K562 (cell line): ENCODE measurements at regions not wholly inside any gene's neighbourhood (a gene's known extent, or its start where the extent isn't known, plus 50 kb on each side); places are given as distances from the start of the nearest gene placed in this dataset.

Experiments
- ATAC-seq: fragments of 200-7000 bp; cut with Tn5 transposase; 3 replicates; pipeline ENCODE4 v1.9.1; 2020; ENCODE audit warnings: moderate library complexity
- BruUV-seq: library from RNA; stranded (reverse); fragments of 400-500 nt; replicated peaks from 2 replicates; lab custom pipeline; 2021; lab: Mats Ljungman, UMichigan
- CTCF ChIA-PET: fragments of 300-600 bp; formaldehyde crosslinking; extraction: SDS; loops from one replicate; lab custom pipeline; 2021; ENCODE audit warnings: low intra/inter-chr PET ratio; lab: Yijun Ruan, JAX
- POLR2A ChIA-PET: fragments of 300-600, 350-650 bp; sonication (Branson Sonifier 250); formaldehyde crosslinking; extraction: SDS; loops from one replicate; lab custom pipeline; 2021; ENCODE audit warnings: antibody characterized with exemption, inconsistent platforms; lab: Yijun Ruan, JAX
- DNase-seq, 4 experiments: peaks; one replicate each; pipeline versions ENCODE4 v3.0.0 to v3.0.0-alpha.2; 2011 to 2018; ENCODE audit warnings: low spot score in 3 of 4, mixed read lengths in 3 of 4; ENCODE audit errors: extremely low read depth in 1 of 4
- FAIRE-seq: peaks from 2 replicates; lab custom pipeline; 2011; peaks lifted over from hg19 to GRCh38; lab: Jason Lieb, UNC
- H2AFZ ChIP-seq: 2 replicates; pipeline ENCODE4 v1.6.0; 2011; ENCODE audit warnings: low read depth, low read length, control low read depth, inconsistent platforms
- H3K27ac ChIP-seq: fragments of 200-600 bp; 3 replicates; pipeline ENCODE4 v1.8.0; 2011; ENCODE audit warnings: low read depth, mild to moderate bottlenecking, control low read depth, inconsistent platforms, low read length, moderate library complexity, mixed read lengths; ENCODE audit errors: extremely low read depth
- H3K27me3 ChIP-seq, 2 experiments: fragments of 300-600 bp in 1 of 2; 2 replicates in 1 of 2; 3 replicates in 1 of 2; pipeline versions ENCODE4 v1.6.0 to v1.8.0; 2011; ENCODE audit warnings: inconsistent platforms in 2 of 2, low read length in 2 of 2, mild to moderate bottlenecking in 1 of 2, mixed read lengths in 1 of 2, moderate library complexity in 1 of 2; ENCODE audit not compliant: control insufficient read depth in 2 of 2, insufficient read depth in 2 of 2
- H3K36me3 ChIP-seq: fragments of 300-600 bp; 3 replicates; pipeline ENCODE4 v1.8.0; 2011; ENCODE audit warnings: mild to moderate bottlenecking, low read length, inconsistent platforms; ENCODE audit not compliant: control insufficient read depth, insufficient read depth
- H3K4me1 ChIP-seq, 2 experiments: fragments of 200-600 bp in 1 of 2; replicated peaks in 1 of 2; 2 replicates in 1 of 2; 3 replicates in 1 of 2; pipeline versions ENCODE4 v1.5.1 to v1.8.0; 2011; ENCODE audit warnings: inconsistent platforms in 2 of 2, low read length in 2 of 2, mild to moderate bottlenecking in 1 of 2, mixed read lengths in 1 of 2, moderate library complexity in 1 of 2; ENCODE audit not compliant: control insufficient read depth in 2 of 2, insufficient read depth in 2 of 2
- H3K4me2 ChIP-seq: 2 replicates; pipeline ENCODE4 v1.6.1; 2011; ENCODE audit warnings: low read length, control low read depth, inconsistent platforms, mixed read lengths; ENCODE audit not compliant: insufficient read depth
- H3K4me3 ChIP-seq: fragments of 200-600 bp; sonication (generic), shearing (Covaris generic); 2 replicates; pipeline ENCODE4 v1.5.1; 2016; ENCODE audit warnings: control low read depth, inconsistent platforms
- H3K79me2 ChIP-seq: fragments of 200-600 bp; 3 replicates; pipeline ENCODE4 v1.8.0; 2011; ENCODE audit warnings: low read length, inconsistent platforms; ENCODE audit not compliant: control insufficient read depth, insufficient read depth
- H3K9ac ChIP-seq, 2 experiments: 2 replicates each; pipeline versions ENCODE4 v1.6.0 to v1.6.1; 2011; ENCODE audit warnings: low read depth in 2 of 2, low read length in 2 of 2, control low read depth in 1 of 2, inconsistent platforms in 1 of 2, mild to moderate bottlenecking in 1 of 2, mixed read lengths in 1 of 2; ENCODE audit not compliant: insufficient read depth in 1 of 2
- H3K9me1 ChIP-seq: one replicate; pipeline ENCODE4 v1.6.0; 2011; ENCODE audit warnings: inconsistent platforms, mild to moderate bottlenecking, low read length, moderate library complexity; ENCODE audit not compliant: control insufficient read depth, insufficient read depth
- H3K9me3 ChIP-seq: replicated peaks from 2 replicates; pipeline ENCODE4 v1.5.1; 2011; ENCODE audit warnings: low read depth, low read length, inconsistent platforms; ENCODE audit not compliant: control insufficient read depth, insufficient read depth
- H4K20me1 ChIP-seq: replicated peaks from 2 replicates; pipeline ENCODE4 v1.6.1; 2011; ENCODE audit warnings: low read length, inconsistent platforms, mixed read lengths; ENCODE audit not compliant: control insufficient read depth, insufficient read depth
- HDAC8 ChIP-seq: fragments of 450-650 bp; IDR thresholded peaks from 2 replicates; pipeline ENCODE4 v1.6.1; 2016; ENCODE audit warnings: mild to moderate bottlenecking, missing genetic modification characterization, moderate library complexity, missing compliant biosample characterization
- JUN ChIP-seq, 2 experiments: sonication (generic) in 1 of 2; formaldehyde crosslinking in 1 of 2; IDR thresholded peaks; 2 replicates each; pipeline versions ENCODE4 v1.6.1 to v1.8.0; 2012 to 2022; ENCODE audit warnings: borderline replicate concordance in 2 of 2, mild to moderate bottlenecking in 2 of 2, improper control_type of control experiment in 1 of 2, low read depth in 1 of 2, low read length in 1 of 2, missing genetic modification reagents in 1 of 2
- MEF2A ChIP-seq: IDR thresholded peaks from 2 replicates; pipeline ENCODE4 v1.6.1; 2011; ENCODE audit warnings: low read depth, mild to moderate bottlenecking, low read length, moderate library complexity; ENCODE audit not compliant: control insufficient read depth
- RFX5 ChIP-seq: IDR thresholded peaks from 2 replicates; pipeline ENCODE4 v1.6.1; 2011; ENCODE audit warnings: low read depth, mild to moderate bottlenecking, improper control_type of control experiment, low read length
- SIN3B ChIP-seq: fragments of 450-650 bp; IDR thresholded peaks from 2 replicates; pipeline ENCODE4 v1.6.1; 2017; ENCODE audit warnings: low read depth, mild to moderate bottlenecking, moderate library complexity
- ZEB2 ChIP-seq: fragments of 450-650 bp; IDR thresholded peaks from 2 replicates; pipeline ENCODE4 v1.6.1; 2016
- ZNF384 ChIP-seq: IDR thresholded peaks from 2 replicates; pipeline ENCODE4 v1.6.1; 2012; ENCODE audit warnings: low read depth, low read length, improper control_type of control experiment
- in situ Hi-C: fragments of 300-500 bp; cut with MboI; formaldehyde crosslinking; loops from 4 replicates; pipeline ENCODE4 v1.15.0; 2018; ENCODE audit warnings: inconsistent platforms, mixed read lengths
- intact Hi-C: fragments of 100-400 bp; cut with micrococcal nuclease; formaldehyde crosslinking; loops from 2 replicates; pipeline ENCODE4 v1.14.2; 2022
- TF ChIP-seq, protein P1 (sequence below), 2 experiments: fragments of 450-650 bp; IDR thresholded peaks; 2 replicates each; pipeline ENCODE4 v1.6.1; 2016
- TF ChIP-seq, protein P2 (sequence below): fragments of 450-650 bp; IDR thresholded peaks from 2 replicates; pipeline ENCODE4 v1.6.1; 2016; ENCODE audit warnings: mild to moderate bottlenecking, moderate library complexity

- ChIA-PET POLR2A (interaction anchor here (1.1 kb wide), 1 partner anchor 8 kb away, joined by 3 read pairs; no protein-coding TSS in a partner anchor), CTCF (no interaction called here)
- no peak overlapping the region for H3K4me2 ChIP-seq
- no peaks in the 10 kb centered on the region for H4K20me1 ChIP-seq
- no peak overlapping the region for H3K4me3 ChIP-seq
- no peak overlapping the region for H2AFZ ChIP-seq
- no peak overlapping the region for H3K9ac ChIP-seq
- DNase-seq = no peak
- no peaks in the 10 kb centered on the region for H3K4me1 ChIP-seq
- FAIRE-seq = no peak
- H3K27me3 ChIP-seq = no peaks in the 10 kb centered on the region
- no peaks in the 10 kb centered on the region for H3K79me2 ChIP-seq
- no peaks in the 10 kb centered on the region for H3K36me3 ChIP-seq
- no peak for ATAC-seq
- H3K9me1 ChIP-seq = no peaks in the 10 kb centered on the region
- intact Hi-C loops (no loop called here), in situ Hi-C loops (no loop called here)
- H3K9me3 ChIP-seq = no peaks in the 10 kb centered on the region
- no TSS peak for BruUV-seq
- no peak overlapping the region for H3K27ac ChIP-seq
- TF ChIP-seq, protein P1, sequence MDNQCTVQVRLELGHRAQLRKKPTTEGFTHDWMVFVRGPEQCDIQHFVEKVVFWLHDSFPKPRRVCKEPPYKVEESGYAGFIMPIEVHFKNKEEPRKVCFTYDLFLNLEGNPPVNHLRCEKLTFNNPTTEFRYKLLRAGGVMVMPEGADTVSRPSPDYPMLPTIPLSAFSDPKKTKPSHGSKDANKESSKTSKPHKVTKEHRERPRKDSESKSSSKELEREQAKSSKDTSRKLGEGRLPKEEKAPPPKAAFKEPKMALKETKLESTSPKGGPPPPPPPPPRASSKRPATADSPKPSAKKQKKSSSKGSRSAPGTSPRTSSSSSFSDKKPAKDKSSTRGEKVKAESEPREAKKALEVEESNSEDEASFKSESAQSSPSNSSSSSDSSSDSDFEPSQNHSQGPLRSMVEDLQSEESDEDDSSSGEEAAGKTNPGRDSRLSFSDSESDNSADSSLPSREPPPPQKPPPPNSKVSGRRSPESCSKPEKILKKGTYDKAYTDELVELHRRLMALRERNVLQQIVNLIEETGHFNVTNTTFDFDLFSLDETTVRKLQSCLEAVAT (IDR thresholded peaks at IDR 0.05) = no peak
- no peak for TF ChIP-seq RFX5
- TF ChIP-seq, protein P2, sequence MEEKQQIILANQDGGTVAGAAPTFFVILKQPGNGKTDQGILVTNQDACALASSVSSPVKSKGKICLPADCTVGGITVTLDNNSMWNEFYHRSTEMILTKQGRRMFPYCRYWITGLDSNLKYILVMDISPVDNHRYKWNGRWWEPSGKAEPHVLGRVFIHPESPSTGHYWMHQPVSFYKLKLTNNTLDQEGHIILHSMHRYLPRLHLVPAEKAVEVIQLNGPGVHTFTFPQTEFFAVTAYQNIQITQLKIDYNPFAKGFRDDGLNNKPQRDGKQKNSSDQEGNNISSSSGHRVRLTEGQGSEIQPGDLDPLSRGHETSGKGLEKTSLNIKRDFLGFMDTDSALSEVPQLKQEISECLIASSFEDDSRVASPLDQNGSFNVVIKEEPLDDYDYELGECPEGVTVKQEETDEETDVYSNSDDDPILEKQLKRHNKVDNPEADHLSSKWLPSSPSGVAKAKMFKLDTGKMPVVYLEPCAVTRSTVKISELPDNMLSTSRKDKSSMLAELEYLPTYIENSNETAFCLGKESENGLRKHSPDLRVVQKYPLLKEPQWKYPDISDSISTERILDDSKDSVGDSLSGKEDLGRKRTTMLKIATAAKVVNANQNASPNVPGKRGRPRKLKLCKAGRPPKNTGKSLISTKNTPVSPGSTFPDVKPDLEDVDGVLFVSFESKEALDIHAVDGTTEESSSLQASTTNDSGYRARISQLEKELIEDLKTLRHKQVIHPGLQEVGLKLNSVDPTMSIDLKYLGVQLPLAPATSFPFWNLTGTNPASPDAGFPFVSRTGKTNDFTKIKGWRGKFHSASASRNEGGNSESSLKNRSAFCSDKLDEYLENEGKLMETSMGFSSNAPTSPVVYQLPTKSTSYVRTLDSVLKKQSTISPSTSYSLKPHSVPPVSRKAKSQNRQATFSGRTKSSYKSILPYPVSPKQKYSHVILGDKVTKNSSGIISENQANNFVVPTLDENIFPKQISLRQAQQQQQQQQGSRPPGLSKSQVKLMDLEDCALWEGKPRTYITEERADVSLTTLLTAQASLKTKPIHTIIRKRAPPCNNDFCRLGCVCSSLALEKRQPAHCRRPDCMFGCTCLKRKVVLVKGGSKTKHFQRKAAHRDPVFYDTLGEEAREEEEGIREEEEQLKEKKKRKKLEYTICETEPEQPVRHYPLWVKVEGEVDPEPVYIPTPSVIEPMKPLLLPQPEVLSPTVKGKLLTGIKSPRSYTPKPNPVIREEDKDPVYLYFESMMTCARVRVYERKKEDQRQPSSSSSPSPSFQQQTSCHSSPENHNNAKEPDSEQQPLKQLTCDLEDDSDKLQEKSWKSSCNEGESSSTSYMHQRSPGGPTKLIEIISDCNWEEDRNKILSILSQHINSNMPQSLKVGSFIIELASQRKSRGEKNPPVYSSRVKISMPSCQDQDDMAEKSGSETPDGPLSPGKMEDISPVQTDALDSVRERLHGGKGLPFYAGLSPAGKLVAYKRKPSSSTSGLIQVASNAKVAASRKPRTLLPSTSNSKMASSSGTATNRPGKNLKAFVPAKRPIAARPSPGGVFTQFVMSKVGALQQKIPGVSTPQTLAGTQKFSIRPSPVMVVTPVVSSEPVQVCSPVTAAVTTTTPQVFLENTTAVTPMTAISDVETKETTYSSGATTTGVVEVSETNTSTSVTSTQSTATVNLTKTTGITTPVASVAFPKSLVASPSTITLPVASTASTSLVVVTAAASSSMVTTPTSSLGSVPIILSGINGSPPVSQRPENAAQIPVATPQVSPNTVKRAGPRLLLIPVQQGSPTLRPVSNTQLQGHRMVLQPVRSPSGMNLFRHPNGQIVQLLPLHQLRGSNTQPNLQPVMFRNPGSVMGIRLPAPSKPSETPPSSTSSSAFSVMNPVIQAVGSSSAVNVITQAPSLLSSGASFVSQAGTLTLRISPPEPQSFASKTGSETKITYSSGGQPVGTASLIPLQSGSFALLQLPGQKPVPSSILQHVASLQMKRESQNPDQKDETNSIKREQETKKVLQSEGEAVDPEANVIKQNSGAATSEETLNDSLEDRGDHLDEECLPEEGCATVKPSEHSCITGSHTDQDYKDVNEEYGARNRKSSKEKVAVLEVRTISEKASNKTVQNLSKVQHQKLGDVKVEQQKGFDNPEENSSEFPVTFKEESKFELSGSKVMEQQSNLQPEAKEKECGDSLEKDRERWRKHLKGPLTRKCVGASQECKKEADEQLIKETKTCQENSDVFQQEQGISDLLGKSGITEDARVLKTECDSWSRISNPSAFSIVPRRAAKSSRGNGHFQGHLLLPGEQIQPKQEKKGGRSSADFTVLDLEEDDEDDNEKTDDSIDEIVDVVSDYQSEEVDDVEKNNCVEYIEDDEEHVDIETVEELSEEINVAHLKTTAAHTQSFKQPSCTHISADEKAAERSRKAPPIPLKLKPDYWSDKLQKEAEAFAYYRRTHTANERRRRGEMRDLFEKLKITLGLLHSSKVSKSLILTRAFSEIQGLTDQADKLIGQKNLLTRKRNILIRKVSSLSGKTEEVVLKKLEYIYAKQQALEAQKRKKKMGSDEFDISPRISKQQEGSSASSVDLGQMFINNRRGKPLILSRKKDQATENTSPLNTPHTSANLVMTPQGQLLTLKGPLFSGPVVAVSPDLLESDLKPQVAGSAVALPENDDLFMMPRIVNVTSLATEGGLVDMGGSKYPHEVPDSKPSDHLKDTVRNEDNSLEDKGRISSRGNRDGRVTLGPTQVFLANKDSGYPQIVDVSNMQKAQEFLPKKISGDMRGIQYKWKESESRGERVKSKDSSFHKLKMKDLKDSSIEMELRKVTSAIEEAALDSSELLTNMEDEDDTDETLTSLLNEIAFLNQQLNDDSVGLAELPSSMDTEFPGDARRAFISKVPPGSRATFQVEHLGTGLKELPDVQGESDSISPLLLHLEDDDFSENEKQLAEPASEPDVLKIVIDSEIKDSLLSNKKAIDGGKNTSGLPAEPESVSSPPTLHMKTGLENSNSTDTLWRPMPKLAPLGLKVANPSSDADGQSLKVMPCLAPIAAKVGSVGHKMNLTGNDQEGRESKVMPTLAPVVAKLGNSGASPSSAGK = no peak
- no peak for TF ChIP-seq HDAC8 (tag)
- TF ChIP-seq SIN3B = no peak
- TF ChIP-seq ZNF384 = no peak
- TF ChIP-seq JUN (IDR thresholded peaks at IDR 0.05; ENCODE audit: borderline replicate concordance, low read depth, low read length) = no peak
- no peak for TF ChIP-seq JUN (CRISPR knock-in tag; IDR thresholded peaks at IDR 0.05; ENCODE audit: borderline replicate concordance)
- no peak for TF ChIP-seq MEF2A
- TF ChIP-seq ZEB2 = no peak
Measured at GRCh38 chr12:67797753-67798152, 149.2 kb downstream of the DYRK2 start.
